Astrocyte of the hippocampus (primary cell): ENCODE measurements at regions not wholly inside any gene's neighbourhood (a gene's known extent, or its start where the extent isn't known, plus 50 kb on each side); places are given as distances from the start of the nearest gene placed in this dataset.
"Not testable (repeated sequence)": the region's sequence is repeated elsewhere in the genome, so short reads cannot be mapped to it uniquely, and the experiment has no call there.

ENCODE experiments used
- DNase-seq: peaks from one replicate; pipeline ENCODE4 v3.0.0; 2011; ENCODE audit warnings: low read depth, low spot score

- not testable (repeated sequence) for DNase-seq
Observed at GRCh38 chr12:59346248-59346647, 249.6 kb upstream of the SLC16A7 start.

- DNase-seq: no peak
Observed at GRCh38 chr12:59345406-59345805, 250.4 kb upstream of the SLC16A7 start.

DNA sequence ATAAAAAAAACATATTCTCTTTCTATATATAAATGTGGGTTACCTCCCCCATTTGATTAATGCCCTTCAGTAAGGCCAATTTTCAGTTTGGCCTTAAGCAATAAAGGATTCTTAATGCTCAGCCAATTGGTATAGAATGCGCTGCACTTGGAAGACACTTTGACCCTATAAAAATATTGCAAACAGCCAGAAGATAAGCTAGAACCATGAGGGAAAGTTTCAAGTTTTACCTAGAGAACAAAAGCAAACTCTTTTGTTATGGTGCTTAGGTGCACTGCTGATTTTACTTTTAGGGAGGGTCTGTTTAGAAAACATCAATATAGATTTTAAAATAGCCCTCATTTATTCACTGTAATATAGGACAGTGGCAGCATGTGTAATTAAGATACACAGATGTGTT lies 251.6 kb upstream of the SLC16A7 start:
- no peak for DNase-seq

- DNase-seq: no peak
Observed at GRCh38 chr12:59329462-59329861, 266.4 kb upstream of the SLC16A7 start.

GRCh38 chr12:59328395-59329075 lies 267.3 kb upstream of the SLC16A7 start:
- not testable (repeated sequence) for DNase-seq

DNA sequence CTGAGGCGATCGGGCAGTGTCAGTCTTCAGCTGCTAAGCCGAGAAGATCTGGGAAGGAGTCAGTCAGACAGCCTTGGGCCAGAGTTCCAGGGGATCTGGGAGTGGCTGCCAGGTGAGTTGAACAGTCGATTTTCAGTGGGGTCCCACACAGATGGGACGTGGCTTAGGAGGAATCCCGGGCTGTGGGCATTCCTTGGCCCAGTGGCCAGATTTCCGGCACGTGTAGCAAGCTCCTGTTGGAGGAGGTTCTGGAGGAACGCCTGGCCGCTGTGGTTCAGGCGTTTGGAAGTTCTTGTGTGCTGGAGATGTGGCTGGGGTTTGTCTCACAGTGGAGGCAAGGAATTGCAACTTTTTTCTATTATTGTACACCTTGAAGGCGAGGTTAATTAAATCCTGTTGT lies 269.4 kb upstream of the SLC16A7 start:
- DNase-seq: not testable (repeated sequence)

DNA sequence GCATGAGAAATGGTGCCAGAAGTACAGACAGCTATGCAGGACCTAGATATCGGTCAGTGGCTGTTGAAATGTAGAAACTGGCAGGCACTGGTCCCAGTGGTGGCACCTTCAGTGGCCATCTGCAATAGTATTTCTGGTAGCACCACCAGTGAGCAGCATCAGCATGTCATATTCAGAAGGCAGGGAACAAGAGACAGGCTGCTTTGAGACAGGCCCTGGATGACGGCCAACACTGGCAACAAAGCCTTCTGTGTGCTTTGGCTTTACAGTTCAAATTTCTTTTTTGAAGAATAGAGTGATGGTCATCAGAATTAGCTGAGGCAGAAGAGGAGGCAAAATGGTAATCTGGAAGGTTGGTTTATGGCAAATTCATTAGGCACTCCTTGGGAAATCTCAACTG lies 273.4 kb upstream of the SLC16A7 start:
- peak; percentile 48 for DNase-seq

GRCh38 chr12:59321278-59321677 lies 274.6 kb upstream of the SLC16A7 start:
- no peak for DNase-seq

GRCh38 chr12:59320112-59320511 lies 275.7 kb upstream of the SLC16A7 start:
- DNase-seq: no peak

DNA sequence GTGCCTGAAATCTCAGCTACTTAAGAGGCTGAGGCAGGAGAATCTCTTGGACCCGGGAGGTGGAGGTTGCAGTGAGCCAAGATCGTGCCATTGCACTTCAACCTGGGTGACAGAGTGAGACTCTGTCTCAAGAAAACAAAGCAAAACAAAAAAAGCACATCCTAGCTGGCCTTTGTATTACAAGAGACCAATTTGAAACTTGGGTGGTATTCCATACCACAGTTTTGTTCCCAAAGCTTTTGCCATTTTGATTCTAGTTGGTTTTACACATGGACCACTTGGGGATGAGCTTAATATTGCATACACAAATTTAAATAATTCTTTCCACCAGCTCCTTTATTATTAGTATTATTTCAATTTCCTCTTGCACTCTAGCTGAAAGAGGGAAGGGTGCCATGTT lies 276.9 kb upstream of the SLC16A7 start:
- no peak for DNase-seq

DNA sequence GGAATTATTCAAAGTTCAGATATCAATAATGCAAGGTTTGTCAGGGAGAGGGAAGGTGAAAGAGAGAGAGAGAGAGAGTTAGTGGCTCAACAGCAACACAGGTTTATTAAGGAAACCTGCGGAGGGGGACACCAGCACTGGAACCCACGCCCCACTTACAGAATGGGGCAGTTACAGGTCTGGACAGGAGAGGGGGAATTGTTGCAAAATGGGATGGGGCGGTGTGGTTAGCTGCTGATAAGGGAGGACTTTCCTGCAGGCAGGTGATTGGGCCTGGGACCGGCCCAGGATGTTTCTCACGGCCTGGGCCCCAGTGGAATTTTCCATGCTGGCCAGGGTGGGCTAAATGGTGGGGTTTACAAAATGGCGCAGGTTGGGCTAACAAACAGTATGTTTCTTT lies 278.2 kb upstream of the SLC16A7 start:
- no peak for DNase-seq

DNA sequence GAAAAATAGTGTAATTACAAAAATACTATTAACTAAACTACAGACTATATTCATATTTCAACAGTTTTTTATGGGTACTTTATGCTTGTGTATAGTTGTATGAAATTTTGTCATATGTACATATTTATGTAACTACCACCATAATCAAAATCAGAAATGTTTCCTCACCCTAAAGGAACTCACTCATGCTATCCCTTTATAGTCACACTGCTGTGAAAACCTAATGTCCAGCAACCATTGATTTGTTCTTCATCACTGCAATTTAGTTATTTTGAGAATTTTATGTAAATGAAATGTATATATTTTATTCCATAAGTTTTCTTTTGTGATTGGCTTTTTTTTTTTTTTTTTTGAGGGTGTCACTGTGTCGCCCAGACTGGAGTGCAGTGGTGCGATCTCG lies 278.9 kb upstream of the SLC16A7 start:
- DNase-seq: no peak

DNA sequence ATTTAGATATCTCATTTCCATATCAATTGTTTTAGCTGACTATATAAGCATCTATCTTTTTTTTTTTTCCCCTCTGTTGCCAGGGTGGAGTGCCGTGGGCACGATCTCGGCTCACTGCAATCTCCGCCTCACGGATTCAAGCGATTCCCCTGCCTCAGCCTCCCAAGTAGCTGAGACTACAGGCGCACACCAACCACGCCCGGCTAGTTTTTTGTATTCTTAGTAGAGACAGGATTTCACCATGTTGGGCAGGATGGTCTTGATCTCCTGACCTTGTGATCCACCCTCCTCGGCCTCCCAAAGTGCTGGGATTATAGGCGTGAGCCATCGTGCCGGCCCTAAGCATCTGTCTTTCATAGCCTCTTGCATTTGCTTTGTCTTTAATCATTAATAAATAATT lies 279.5 kb upstream of the SLC16A7 start:
- not testable (repeated sequence) for DNase-seq

- no peak for DNase-seq
Observed at GRCh38 chr12:59314209-59314608, 281.6 kb upstream of the SLC16A7 start.

DNA sequence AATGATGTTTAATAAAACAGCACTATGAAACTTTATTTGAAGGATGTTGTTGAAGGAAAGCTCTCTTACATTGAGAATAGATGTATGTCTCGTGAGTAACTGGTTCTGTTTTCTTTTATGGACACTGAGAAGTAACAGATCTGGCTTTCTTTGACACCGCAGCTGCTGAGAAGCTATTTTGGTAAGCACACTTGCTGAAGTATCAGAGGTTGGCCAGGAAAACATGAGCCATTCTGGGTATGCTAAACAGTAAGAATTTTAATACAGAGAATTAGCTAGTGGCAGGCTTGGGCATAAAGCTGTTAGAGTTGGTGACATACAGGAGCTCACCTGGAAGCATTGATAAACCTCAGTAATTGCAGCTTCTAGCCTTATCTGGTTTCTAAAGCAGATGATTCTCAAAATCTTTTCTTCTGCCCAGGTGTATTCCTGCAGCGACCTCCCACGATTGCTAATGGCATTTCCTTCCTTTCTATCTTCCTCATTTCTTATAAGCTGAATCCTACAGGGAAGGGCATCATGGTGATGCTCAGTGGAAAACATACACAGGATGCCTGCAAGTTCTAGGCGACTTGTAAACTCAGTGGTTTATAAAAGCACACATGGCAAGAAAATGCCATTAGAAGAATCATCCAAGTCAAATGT lies 291.6 kb upstream of the SLC16A7 start:
- DNase-seq: no peak

DNA sequence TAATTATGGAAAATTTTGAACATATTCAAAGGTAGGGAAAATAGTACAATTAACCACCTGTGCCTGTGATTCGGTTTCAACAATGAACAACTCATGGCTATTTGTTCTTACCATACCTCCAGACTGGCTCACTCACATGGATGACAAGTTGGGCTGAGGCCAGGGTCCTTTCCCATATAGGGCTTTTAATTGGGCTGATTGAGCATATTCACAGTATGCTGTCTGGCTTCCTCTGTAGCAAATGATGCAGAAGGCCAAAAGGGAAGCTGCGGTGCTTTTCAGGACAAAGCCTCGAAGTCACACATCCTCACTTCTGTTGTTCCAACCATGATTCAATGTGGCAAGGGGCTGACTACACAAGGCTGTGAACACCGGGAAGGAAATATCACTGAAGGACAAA lies 297.5 kb upstream of the SLC16A7 start:
- no peak for DNase-seq

- DNase-seq: no peak
Observed at GRCh38 chr12:59294221-59294620, 301.6 kb upstream of the SLC16A7 start.

DNA sequence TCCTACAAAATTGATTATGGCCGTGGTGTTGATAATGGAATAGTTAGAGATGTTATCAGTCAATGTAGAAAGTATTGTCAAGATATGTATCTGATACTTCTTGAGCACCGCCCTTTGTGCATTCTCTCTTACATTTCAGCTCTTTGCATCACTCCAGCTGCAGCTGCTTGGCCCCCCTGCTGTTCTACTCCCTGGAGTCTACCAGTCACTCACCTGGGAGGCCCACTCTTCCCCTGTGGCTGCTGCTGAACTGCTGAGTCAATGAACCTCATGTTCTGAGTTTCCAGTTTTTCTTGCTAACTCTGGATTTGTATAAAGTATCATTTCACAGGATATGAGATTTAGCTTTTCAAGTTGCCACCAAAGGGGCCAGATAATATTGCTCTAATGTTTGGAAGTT lies 312.8 kb upstream of the SLC16A7 start:
- no peak for DNase-seq

GRCh38 chr12:59273561-59273960 lies 322.3 kb upstream of the SLC16A7 start:
- DNase-seq: not testable (repeated sequence)

DNA sequence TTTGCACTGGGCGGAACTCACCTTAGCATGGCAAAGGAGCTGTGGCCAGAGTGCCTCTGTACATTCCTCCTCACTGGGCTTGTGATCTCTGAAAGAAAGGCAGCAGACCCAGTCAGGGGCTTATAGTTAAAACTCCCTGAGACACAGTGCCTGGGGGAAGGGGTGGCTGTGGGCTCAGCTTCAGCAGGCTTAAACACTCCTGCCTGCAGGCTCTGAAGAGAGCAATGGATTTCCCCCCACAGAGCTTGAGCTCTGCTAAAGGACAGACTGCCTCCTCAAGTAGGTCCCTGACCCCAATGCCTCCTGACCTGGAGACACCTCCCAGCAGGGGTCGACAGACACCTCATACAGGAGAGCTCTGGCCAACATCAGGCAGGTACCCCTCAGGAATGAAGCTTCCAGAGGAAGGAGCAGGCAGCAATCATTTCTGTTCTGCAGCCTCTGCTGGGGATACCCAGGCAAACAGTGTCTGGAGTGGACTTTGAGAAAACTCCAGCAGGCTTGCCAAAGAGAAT lies 327.5 kb upstream of the SLC16A7 start:
- no peak for DNase-seq

- DNase-seq: no peak
Observed at GRCh38 chr12:59260202-59260601, 335.6 kb upstream of the SLC16A7 start.

- DNase-seq: no peak
Observed at GRCh38 chr12:59252731-59253130, 332.4 kb upstream of the LRIG3 start.

DNA sequence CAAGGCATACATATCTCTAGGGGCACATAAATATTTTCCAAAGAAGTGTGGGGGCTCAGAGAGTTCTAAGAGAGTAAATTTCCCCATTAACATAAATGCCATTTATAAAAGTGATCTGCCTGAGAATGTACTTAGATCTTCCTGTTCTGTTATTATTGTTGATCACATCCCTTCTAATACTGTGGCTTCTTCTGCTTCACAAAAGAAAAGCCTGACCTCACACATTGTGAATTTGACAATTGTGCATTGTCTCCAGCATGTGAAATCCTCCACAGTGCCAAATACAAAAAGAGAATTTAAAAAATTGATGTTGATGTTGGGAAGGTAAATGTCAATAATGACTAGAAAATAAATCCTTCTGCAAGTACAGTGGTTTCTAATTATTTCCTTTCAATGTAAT lies 330.5 kb upstream of the LRIG3 start:
- DNase-seq: no peak
